ENCODE measurements at regions not wholly inside any gene's neighbourhood (a gene's known extent, or its start where the extent isn't known, plus 50 kb on each side); places are given as distances from the start of the nearest gene placed in this dataset.

- TF ChIP-seq RCOR1 (IDR thresholded peaks at IDR 0.05; ENCODE audit: insufficient replicate concordance, low read length) (no peak), CTCF (conservative IDR thresholded peaks at IDR 0.05; ENCODE audit: low read depth, low read length) (no peak), CEBPB (IDR thresholded peaks at IDR 0.05; ENCODE audit: low read depth, low read length) (no peak), POLR2A (IDR thresholded peaks at IDR 0.05; ENCODE audit: low read depth, low read length) (no peak), FOS (IDR thresholded peaks at IDR 0.05; ENCODE audit: low read depth, low read length) (no peak), SMC3 (IDR thresholded peaks at IDR 0.05; ENCODE audit: low read depth, low read length) (no peak)
These were observed 316.3 kb upstream of the MEF2C start for GRCh38 chr5:89199306-89199705.
